HEK293T (cell line): ENCODE measurements at regions not wholly inside any gene's neighbourhood (a gene's known extent, or its start where the extent isn't known, plus 50 kb on each side); places are given as distances from the start of the nearest gene placed in this dataset.

Source experiments
- CTCF ChIA-PET: fragments of 350-600 bp; formaldehyde crosslinking; extraction: SDS; loops from one replicate; lab custom pipeline; 2021; ENCODE audit warnings: antibody characterized with exemption, inconsistent platforms; lab: Yijun Ruan, JAX
- POLR2A ChIA-PET: fragments of 350-600 bp; formaldehyde crosslinking; extraction: SDS; loops from one replicate; lab custom pipeline; 2020; ENCODE audit warnings: antibody characterized with exemption, inconsistent platforms; lab: Yijun Ruan, JAX
- DNase-seq: peaks from one replicate; pipeline ENCODE4 v3.0.0; 2012; ENCODE audit warnings: mixed read lengths; ENCODE audit errors: extremely low spot score
- ARNT ChIP-seq: fragments of 450-650 bp; IDR thresholded peaks from 2 replicates; pipeline ENCODE4 v1.6.1; 2017; ENCODE audit warnings: mild to moderate bottlenecking
- BHLHE40 ChIP-seq: fragments of 450-650 bp; IDR thresholded peaks from 2 replicates; pipeline ENCODE4 v1.6.1; 2016; ENCODE audit warnings: mild to moderate bottlenecking, moderate library complexity, borderline replicate concordance
- CTBP1 ChIP-seq: fragments of 450-650 bp; IDR thresholded peaks from 2 replicates; pipeline ENCODE4 v1.6.1; 2016; ENCODE audit warnings: borderline replicate concordance
- ELF4 ChIP-seq: fragments of 450-650 bp; IDR thresholded peaks from 2 replicates; pipeline ENCODE4 v1.6.1; 2017; ENCODE audit warnings: antibody characterized with exemption
- FOXA1 ChIP-seq: fragments of 450-650 bp; IDR thresholded peaks from 2 replicates; pipeline ENCODE4 v1.6.1; 2016; ENCODE audit warnings: mild to moderate bottlenecking
- FOXK2 ChIP-seq: fragments of 450-650 bp; IDR thresholded peaks from 2 replicates; pipeline ENCODE4 v1.6.1; 2016; ENCODE audit warnings: mild to moderate bottlenecking
- FOXM1 ChIP-seq: fragments of 450-650 bp; IDR thresholded peaks from 2 replicates; pipeline ENCODE4 v1.6.1; 2017; ENCODE audit warnings: mild to moderate bottlenecking, borderline replicate concordance
- HDGF ChIP-seq: fragments of 450-650 bp; IDR thresholded peaks from 2 replicates; pipeline ENCODE4 v1.6.1; 2017; ENCODE audit warnings: antibody characterized with exemption, borderline replicate concordance
- L3MBTL2 ChIP-seq: fragments of 450-650 bp; conservative IDR thresholded peaks from 2 replicates; pipeline ENCODE4 v1.6.1; 2016; ENCODE audit warnings: mild to moderate bottlenecking
- LEF1 ChIP-seq: fragments of 450-650 bp; IDR thresholded peaks from 2 replicates; pipeline ENCODE4 v1.6.1; 2017; ENCODE audit warnings: mild to moderate bottlenecking, borderline replicate concordance
- NFRKB ChIP-seq: fragments of 450-650 bp; IDR thresholded peaks from 2 replicates; pipeline ENCODE4 v1.6.1; 2016; ENCODE audit warnings: mild to moderate bottlenecking, moderate library complexity
- SP1 ChIP-seq: fragments of 450-650 bp; IDR thresholded peaks from 2 replicates; pipeline ENCODE4 v1.6.1; 2017
- SUZ12 ChIP-seq: fragments of 450-650 bp; IDR thresholded peaks from 2 replicates; pipeline ENCODE4 v1.6.1; 2016; ENCODE audit warnings: mild to moderate bottlenecking
- TARDBP ChIP-seq: fragments of 450-650 bp; IDR thresholded peaks from 2 replicates; pipeline ENCODE4 v1.6.1; 2016
- ZNF384 ChIP-seq: fragments of 450-650 bp; IDR thresholded peaks from 2 replicates; pipeline ENCODE4 v1.6.1; 2016
- TF ChIP-seq, protein P1 (sequence below): fragments of 450-650 bp; IDR thresholded peaks from 2 replicates; pipeline ENCODE4 v1.6.1; 2016

DNA sequence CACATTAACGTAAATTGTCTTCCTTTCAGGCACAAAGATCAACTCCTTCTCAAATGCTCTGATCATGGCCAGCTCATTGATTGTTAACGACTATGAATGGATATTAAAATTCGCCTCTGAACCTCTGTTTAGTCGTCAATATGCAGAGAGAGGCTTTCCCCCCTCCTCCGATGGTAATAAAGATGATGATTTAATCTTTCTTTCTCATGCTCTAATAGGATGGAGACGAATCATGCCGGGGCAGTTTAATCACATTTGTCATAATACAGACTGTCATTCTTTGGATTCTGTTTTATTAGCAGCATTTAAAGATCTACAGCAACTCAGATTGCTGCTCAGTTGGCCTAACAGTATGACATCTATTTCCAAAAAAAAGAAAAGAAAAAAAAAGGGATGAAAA is 132.9 kb downstream of the SREK1 start:
- TF ChIP-seq CTBP1 (no peak), FOXK2 (no peak), FOXM1 (no peak), HDGF (no peak), NFRKB (no peak), TARDBP (no peak), LEF1 (no peak), BHLHE40 (no peak), SUZ12 (no peak), FOXA1 (no peak), ARNT (no peak), SP1 (no peak), ZNF384 (no peak), ELF4 (no peak), L3MBTL2 (no peak)
- TF ChIP-seq, protein P1, sequence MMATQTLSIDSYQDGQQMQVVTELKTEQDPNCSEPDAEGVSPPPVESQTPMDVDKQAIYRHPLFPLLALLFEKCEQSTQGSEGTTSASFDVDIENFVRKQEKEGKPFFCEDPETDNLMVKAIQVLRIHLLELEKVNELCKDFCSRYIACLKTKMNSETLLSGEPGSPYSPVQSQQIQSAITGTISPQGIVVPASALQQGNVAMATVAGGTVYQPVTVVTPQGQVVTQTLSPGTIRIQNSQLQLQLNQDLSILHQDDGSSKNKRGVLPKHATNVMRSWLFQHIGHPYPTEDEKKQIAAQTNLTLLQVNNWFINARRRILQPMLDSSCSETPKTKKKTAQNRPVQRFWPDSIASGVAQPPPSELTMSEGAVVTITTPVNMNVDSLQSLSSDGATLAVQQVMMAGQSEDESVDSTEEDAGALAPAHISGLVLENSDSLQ = no peak
- POLR2A ChIA-PET = no interaction called here
- CTCF ChIA-PET = interaction anchor here (1.2 kb wide), 1 partner anchor 29 kb away, joined by 3 read pairs; no protein-coding TSS in a partner anchor
- no peak for DNase-seq

DNA sequence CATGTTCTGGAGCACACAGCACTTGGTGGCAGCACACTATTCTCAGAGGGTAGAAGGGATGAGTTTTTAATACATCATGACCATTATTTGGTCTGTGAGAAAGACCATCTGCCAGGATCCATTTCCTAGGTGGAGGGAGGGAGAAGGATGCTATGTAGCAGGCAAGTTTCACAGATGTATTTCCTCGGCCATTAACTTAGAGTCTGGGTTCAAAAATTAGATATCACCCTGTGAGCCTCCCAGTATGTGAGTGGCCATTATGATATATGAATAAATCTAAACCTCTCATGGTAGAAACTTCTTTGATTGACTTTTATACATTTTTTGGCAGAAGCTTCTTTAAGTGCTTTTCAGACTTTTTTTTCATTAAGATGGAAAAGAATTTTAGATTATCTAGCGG is 133.9 kb downstream of the SREK1 start:
- TF ChIP-seq HDGF (no peak), FOXA1 (no peak), SUZ12 (no peak), TARDBP (no peak), BHLHE40 (no peak), LEF1 (no peak), L3MBTL2 (no peak)
- CTCF ChIA-PET = interaction anchor here (1.2 kb wide), 1 partner anchor 28 kb away, joined by 3 read pairs; no protein-coding TSS in a partner anchor
- no peak for DNase-seq
- POLR2A ChIA-PET = no interaction called here

DNA sequence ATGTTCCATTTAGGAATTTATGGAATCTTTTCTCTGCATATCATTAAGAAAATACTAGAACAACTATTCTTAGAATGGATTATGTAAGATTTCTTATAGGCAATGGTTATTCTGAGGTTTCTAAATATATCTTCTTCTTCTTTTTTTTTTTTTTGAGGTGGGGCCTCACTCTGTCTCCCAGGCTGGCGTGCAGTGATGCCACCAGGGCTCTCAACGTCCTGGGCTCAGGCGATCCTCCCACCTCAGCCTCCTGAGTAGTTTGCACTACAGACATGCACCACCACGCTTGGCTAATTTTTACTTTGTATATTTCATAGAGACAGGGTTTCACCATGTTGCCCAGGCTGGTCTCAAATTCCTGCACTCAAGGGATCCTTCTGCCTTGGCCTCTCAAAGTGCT is 137.2 kb downstream of the SREK1 start:
- no peak for DNase-seq
- POLR2A ChIA-PET = no interaction called here
- CTCF ChIA-PET = no interaction called here

DNA sequence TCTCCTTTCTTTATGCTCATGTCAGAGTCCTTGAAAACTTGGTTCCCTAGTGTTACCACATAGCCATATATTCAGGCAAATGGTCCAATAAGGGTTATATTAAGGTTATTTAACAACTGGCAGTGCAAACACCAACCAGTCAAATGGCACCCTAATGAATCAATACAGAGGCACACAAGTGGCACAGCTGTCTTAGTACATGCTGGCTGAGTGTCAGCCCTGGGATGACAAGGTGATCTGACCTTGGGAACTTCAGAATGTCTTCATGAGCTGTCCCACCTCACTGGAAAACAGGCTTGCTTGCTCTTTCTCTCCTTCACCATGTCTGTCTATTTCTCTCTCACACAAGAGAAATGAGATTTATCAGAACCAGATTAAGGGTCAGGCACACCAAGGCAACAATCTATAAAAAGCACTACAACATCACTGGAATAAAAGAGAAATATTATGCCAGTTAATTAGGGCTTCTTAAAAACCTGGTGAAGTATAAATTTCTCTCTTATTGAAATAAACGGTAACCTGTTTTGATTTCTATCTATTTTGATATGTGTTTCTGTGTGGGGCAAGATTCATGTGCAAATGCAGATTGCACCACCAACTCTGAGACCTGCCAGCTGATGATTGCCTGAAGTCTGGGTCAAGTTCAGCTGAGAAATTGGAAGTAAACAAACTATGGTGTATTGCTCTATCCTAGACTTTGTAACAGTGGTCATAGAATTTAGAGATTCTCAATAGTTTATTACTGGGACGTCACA is 140.7 kb downstream of the SREK1 start:
- TF ChIP-seq FOXK2 = no peak
- TF ChIP-seq L3MBTL2 = no peak
- TF ChIP-seq BHLHE40 = no peak
- no peak for TF ChIP-seq CTBP1
- TF ChIP-seq, protein P1 = no peak
- TF ChIP-seq FOXM1 = no peak
- no peak for TF ChIP-seq HDGF
- no peak for TF ChIP-seq NFRKB
- no peak for TF ChIP-seq SUZ12
- TF ChIP-seq ELF4 = no peak
- TF ChIP-seq LEF1 = no peak
- TF ChIP-seq SP1 = no peak
- no peak for TF ChIP-seq TARDBP
- no peak for TF ChIP-seq FOXA1
- CTCF ChIA-PET = no interaction called here
- POLR2A ChIA-PET = no interaction called here
- DNase-seq = no peak

More for the DNA sequence above, 137.2 kb downstream of the SREK1 start:
- TF ChIP-seq SP1 (no peak), CTBP1 (no peak), FOXK2 (no peak), FOXA1 (no peak), ELF4 (no peak), SUZ12 (no peak), ARNT (no peak), LEF1 (no peak), NFRKB (no peak), ZNF384 (no peak), BHLHE40 (no peak), FOXM1 (no peak), L3MBTL2 (no peak), HDGF (no peak), TARDBP (no peak)
- TF ChIP-seq, protein P1 = no peak

DNA sequence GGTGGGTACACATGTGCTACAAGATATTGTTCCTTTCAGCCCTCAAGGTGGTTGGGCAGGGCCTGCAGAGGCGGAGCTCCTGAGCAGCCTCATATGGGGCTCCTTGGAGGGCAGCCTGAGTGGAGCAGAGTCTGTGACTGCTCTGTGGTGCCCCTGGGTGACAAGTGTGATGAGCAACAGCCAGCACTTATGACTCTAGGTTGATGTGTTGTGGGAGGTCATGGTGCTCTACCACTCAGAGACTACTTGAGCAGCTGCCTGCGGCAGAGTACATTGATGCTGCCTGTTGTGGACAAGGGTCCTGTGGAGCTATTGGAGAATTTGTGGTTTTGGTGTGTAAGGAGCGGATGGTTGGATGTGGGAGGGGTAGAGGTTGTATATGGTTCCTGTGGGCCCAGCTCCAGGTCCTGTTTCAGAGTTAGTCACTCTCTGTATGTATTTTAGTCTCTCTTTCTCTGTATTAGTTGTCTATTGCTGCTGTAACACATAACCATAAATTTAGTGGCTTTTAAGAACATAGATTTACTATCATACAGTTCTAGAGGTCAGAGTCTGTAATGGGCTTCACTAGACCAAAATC is 141.3 kb downstream of the SREK1 start:
- no peak for DNase-seq
- POLR2A ChIA-PET = no interaction called here
- CTCF ChIA-PET = no interaction called here
- TF ChIP-seq BHLHE40 (no peak), HDGF (no peak), SP1 (no peak), TARDBP (no peak), CTBP1 (no peak), FOXK2 (no peak), FOXM1 (no peak), L3MBTL2 (no peak), LEF1 (no peak), NFRKB (no peak), ARNT (no peak), FOXA1 (no peak), SUZ12 (no peak), ZNF384 (no peak), ELF4 (no peak)
- TF ChIP-seq, protein P1 = no peak
